ENCODE measurements at regions not wholly inside any gene's neighbourhood (a gene's known extent, or its start where the extent isn't known, plus 50 kb on each side); places are given as distances from the start of the nearest gene placed in this dataset.
"Not testable (repeated sequence)": the region's sequence is repeated elsewhere in the genome, so short reads cannot be mapped to it uniquely, and the experiment has no call there.

- no peak for DNase-seq (ENCODE audit: low spot score)
These were observed 218.0 kb downstream of the RBM26 start for GRCh38 chr13:79187917-79188690.

- no peak for DNase-seq (ENCODE audit: low spot score)
These were observed 220.5 kb downstream of the RBM26 start for GRCh38 chr13:79185580-79185979.

- no peak for DNase-seq (ENCODE audit: low spot score)
These were observed 222.8 kb downstream of the RBM26 start for GRCh38 chr13:79183231-79183630.

GRCh38 chr13:79173691-79174090 lies 232.4 kb downstream of the RBM26 start:
- DNase-seq (ENCODE audit: low spot score) = not testable (repeated sequence)

GRCh38 chr13:79172924-79173323 lies 233.1 kb downstream of the RBM26 start:
- not testable (repeated sequence) for DNase-seq (ENCODE audit: low spot score)

GRCh38 chr13:79171141-79172061 lies 234.7 kb downstream of the RBM26 start:
- DNase-seq (ENCODE audit: low spot score) = peak; percentile 5

- no peak for DNase-seq (ENCODE audit: low spot score)
These were observed 245.2 kb downstream of the RBM26 start for GRCh38 chr13:79160818-79161217.

- DNase-seq (ENCODE audit: low spot score) = no peak
These were observed 250.2 kb downstream of the RBM26 start for GRCh38 chr13:79155883-79156282.

- no peak for DNase-seq (ENCODE audit: low spot score)
These were observed 256.8 kb downstream of the RBM26 start for GRCh38 chr13:79149210-79149609.

- no peak for DNase-seq (ENCODE audit: low spot score)
These were observed 265.0 kb downstream of the RBM26 start for GRCh38 chr13:79141082-79141481.

- no peak for DNase-seq (ENCODE audit: low spot score)
These were observed 277.9 kb downstream of the RBM26 start for GRCh38 chr13:79128158-79128557.

GRCh38 chr13:79126706-79127105 lies 279.3 kb downstream of the RBM26 start:
- no peak for DNase-seq (ENCODE audit: low spot score)

GRCh38 chr13:79124183-79124582 lies 281.9 kb downstream of the RBM26 start:
- DNase-seq (ENCODE audit: low spot score) = no peak

- no peak for DNase-seq (ENCODE audit: low spot score)
These were observed 284.8 kb downstream of the RBM26 start for GRCh38 chr13:79121286-79121685.

GRCh38 chr13:79119578-79120107 lies 286.4 kb downstream of the RBM26 start:
- DNase-seq (ENCODE audit: low spot score) = no peak

GRCh38 chr13:79112016-79112415 lies 294.0 kb downstream of the RBM26 start:
- no peak for DNase-seq (ENCODE audit: low spot score)

- DNase-seq (ENCODE audit: low spot score) = no peak
These were observed 297.0 kb downstream of the RBM26 start for GRCh38 chr13:79108914-79109643.

GRCh38 chr13:79098596-79098995 lies 307.5 kb downstream of the RBM26 start:
- DNase-seq (ENCODE audit: low spot score) = no peak

GRCh38 chr13:79097201-79097600 lies 308.9 kb downstream of the RBM26 start:
- DNase-seq (ENCODE audit: low spot score) = no peak

- no peak for DNase-seq (ENCODE audit: low spot score)
These were observed 310.0 kb downstream of the RBM26 start for GRCh38 chr13:79096099-79096498.

GRCh38 chr13:79090552-79091124 lies 315.4 kb downstream of the RBM26 start:
- no peak for DNase-seq (ENCODE audit: low spot score)
